ENCODE measurements at regions not wholly inside any gene's neighbourhood (a gene's known extent, or its start where the extent isn't known, plus 50 kb on each side); places are given as distances from the start of the nearest gene placed in this dataset.

DNA sequence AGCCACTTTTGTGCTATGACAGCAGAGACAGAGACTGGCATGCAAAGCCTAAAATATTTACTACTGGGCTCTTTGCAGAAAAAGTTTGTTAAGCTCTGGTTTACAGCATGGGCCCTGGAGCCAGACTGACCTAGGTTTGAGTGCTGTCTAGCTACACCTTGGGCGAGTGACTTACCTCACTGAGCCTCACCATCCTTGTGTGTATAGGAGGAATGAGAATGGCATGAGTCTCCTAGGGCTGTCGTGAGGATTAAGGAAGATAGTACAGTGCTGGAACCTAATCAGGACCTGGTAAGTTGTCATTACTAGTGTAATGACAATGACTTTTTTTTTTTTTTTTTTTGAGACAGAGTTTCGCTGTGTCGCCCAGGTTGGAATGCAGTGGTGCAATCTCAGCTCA lies 65.2 kb downstream of the MSX2 start:
- peaks cover 11% of the 10 kb centered on the region for H3K9me3 Mint-ChIP-seq (ENCODE audit: low read depth)
- H3K27me3 Mint-ChIP-seq (ENCODE audit: low read depth), result no peaks in the 10 kb centered on the region
- H3K4me3 Mint-ChIP-seq (ENCODE audit: unreplicated experiment), result no peak overlapping the region
- peaks cover 5% of the 10 kb centered on the region for H3K36me3 Mint-ChIP-seq (ENCODE audit: low read depth)
- TF ChIP-seq, protein P1, sequence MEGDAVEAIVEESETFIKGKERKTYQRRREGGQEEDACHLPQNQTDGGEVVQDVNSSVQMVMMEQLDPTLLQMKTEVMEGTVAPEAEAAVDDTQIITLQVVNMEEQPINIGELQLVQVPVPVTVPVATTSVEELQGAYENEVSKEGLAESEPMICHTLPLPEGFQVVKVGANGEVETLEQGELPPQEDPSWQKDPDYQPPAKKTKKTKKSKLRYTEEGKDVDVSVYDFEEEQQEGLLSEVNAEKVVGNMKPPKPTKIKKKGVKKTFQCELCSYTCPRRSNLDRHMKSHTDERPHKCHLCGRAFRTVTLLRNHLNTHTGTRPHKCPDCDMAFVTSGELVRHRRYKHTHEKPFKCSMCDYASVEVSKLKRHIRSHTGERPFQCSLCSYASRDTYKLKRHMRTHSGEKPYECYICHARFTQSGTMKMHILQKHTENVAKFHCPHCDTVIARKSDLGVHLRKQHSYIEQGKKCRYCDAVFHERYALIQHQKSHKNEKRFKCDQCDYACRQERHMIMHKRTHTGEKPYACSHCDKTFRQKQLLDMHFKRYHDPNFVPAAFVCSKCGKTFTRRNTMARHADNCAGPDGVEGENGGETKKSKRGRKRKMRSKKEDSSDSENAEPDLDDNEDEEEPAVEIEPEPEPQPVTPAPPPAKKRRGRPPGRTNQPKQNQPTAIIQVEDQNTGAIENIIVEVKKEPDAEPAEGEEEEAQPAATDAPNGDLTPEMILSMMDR (IDR thresholded peaks at IDR 0.05), result no peak
- DNase-seq (ENCODE audit: low spot score), result no peak
- H3K4me1 Mint-ChIP-seq (ENCODE audit: low read depth), result peaks cover 18% of the 10 kb centered on the region
- H3K27ac Mint-ChIP-seq (ENCODE audit: unreplicated experiment), result no peak overlapping the region

DNA sequence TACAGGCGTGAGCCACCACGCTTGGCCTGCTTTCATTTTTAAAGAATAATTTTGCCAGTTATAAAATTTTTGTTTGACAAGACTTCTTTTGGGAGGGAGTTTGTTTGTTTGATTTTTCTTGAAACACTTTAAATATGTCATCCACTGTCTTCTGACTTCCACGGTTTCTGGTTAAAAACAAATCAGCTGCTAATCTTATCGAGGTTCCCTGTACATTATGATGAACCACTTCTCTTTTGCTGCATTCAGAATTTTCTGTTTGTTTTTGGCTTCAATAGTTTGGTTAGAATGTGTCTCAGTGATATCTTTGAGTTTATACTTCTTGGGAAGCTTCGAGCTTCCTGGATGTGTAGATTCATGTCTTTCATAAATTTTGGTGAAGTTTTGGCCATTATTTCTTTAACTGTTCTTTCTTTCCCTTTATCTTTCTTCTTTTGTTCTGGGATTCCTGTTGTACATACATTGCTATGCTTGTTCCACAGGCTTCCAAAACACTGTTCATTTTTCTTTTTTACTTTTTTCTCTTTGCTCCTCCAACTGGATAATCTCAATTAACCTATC lies 60.8 kb downstream of the MSX2 start:
- Mint-ChIP-seq H3K4me3 (ENCODE audit: unreplicated experiment) (no peak overlapping the region), H3K36me3 (ENCODE audit: low read depth) (peaks cover 5% of the 10 kb centered on the region), H3K9me3 (ENCODE audit: low read depth) (peaks cover 18% of the 10 kb centered on the region), H3K27me3 (ENCODE audit: low read depth) (peaks cover 7% of the 10 kb centered on the region), H3K27ac (ENCODE audit: unreplicated experiment) (no peak overlapping the region), H3K4me1 (ENCODE audit: low read depth) (no peaks in the 10 kb centered on the region)
- DNase-seq (ENCODE audit: low spot score), result no peak
- TF ChIP-seq, protein P1 (IDR thresholded peaks at IDR 0.05), result no peak
